ENCODE measurements at regions not wholly inside any gene's neighbourhood (a gene's known extent, or its start where the extent isn't known, plus 50 kb on each side); places are given as distances from the start of the nearest gene placed in this dataset.

DNA sequence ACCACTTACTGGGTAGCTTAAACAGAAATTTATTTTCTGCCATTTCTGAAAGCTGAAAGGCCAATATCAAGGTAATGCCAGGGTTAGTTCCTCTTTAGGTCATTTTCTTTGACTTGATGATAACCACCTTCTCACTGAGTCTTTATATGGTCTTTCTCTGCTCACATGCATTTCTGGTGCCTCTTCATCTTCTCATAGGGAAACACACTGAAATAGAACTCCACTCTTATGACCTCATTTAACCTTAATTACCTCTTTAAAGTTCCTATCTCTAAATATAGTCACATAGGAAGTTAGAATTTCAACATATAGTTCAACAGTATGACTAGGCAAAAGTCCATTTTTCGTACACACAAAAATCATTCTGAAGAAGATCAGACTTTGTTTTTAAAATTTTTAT, 616.8 kb upstream of the VRK2 start:
- no peaks in the 10 kb centered on the region for H3K9me3 ChIP-seq (ENCODE audit: control insufficient read depth, low read depth, low read length)
- no peaks in the 10 kb centered on the region for H3K36me3 Mint-ChIP-seq (ENCODE audit: insufficient read depth in 1 of 3, low read depth in 3 of 3)
- H2BK5ac ChIP-seq (ENCODE audit: insufficient read length, low read length) = no peak overlapping the region
- H2AK5ac ChIP-seq (ENCODE audit: insufficient read length, low read length) = no peak overlapping the region
- H2AFZ ChIP-seq (ENCODE audit: low read length) = no peak overlapping the region
- H2BK12ac ChIP-seq (ENCODE audit: insufficient read length, low read depth, low read length) = no peak overlapping the region
- H3K27ac Mint-ChIP-seq = no peak overlapping the region
- no peak overlapping the region for H3T11ph ChIP-seq (ENCODE audit: low read length)
- H3K4ac ChIP-seq (ENCODE audit: low read depth, low read length) = no peak overlapping the region
- no peak overlapping the region for H2BK15ac ChIP-seq (ENCODE audit: low read depth, low read length)
- H4K91ac ChIP-seq (ENCODE audit: insufficient read length, low read depth, low read length) = no peak overlapping the region
- no peak overlapping the region for H3K9ac ChIP-seq (ENCODE audit: extremely low read depth, insufficient read length, low read length)
- H3K56ac ChIP-seq (ENCODE audit: insufficient read length, low read depth, low read length) = no peak overlapping the region
- H3K4me1 Mint-ChIP-seq = no peaks in the 10 kb centered on the region
- peaks cover 0 to 2% of the 10 kb centered on the region in 2 experiments; a peak in 1 of 5 replicates for H3K9me3 Mint-ChIP-seq
- H4K20me1 ChIP-seq (ENCODE audit: control insufficient read depth, insufficient read depth, insufficient read length) = no peaks in the 10 kb centered on the region
- DNase-seq = no peak
- H3K4me2 ChIP-seq (ENCODE audit: insufficient read depth, insufficient read length, low read length) = no peak overlapping the region
- no peaks in the 10 kb centered on the region for H3K27me3 ChIP-seq (ENCODE audit: insufficient read depth, low read length)
- no peaks in the 10 kb centered on the region for H3K23me2 ChIP-seq (ENCODE audit: insufficient read length, low read depth, low read length, poor library complexity, severe bottlenecking)
- WGBS (ENCODE audit: extremely low coverage, insufficient read length, low lambda C conversion rate) = no CpG with 5 or more reads among the region's 1 CpG
- no peak overlapping the region for H3K4me3 Mint-ChIP-seq
- no peaks in the 10 kb centered on the region for H3K79me1 ChIP-seq (ENCODE audit: insufficient read depth, low read depth, low read length, poor library complexity, severe bottlenecking)
- no peaks in the 10 kb centered on the region for H3K4me1 ChIP-seq (ENCODE audit: insufficient read depth, low read length)
- H4K5ac ChIP-seq (ENCODE audit: insufficient read length, low read depth, low read length) = no peak overlapping the region
- no peak overlapping the region for H2BK20ac ChIP-seq (ENCODE audit: low read depth, low read length, poor library complexity, severe bottlenecking)
- H4K8ac ChIP-seq (replicated peaks; ENCODE audit: insufficient read length, low read depth, low read length) = no peak overlapping the region
- no peak overlapping the region for H2BK120ac ChIP-seq (ENCODE audit: low read depth, low read length, poor library complexity, severe bottlenecking)
- TF ChIP-seq, protein P1, sequence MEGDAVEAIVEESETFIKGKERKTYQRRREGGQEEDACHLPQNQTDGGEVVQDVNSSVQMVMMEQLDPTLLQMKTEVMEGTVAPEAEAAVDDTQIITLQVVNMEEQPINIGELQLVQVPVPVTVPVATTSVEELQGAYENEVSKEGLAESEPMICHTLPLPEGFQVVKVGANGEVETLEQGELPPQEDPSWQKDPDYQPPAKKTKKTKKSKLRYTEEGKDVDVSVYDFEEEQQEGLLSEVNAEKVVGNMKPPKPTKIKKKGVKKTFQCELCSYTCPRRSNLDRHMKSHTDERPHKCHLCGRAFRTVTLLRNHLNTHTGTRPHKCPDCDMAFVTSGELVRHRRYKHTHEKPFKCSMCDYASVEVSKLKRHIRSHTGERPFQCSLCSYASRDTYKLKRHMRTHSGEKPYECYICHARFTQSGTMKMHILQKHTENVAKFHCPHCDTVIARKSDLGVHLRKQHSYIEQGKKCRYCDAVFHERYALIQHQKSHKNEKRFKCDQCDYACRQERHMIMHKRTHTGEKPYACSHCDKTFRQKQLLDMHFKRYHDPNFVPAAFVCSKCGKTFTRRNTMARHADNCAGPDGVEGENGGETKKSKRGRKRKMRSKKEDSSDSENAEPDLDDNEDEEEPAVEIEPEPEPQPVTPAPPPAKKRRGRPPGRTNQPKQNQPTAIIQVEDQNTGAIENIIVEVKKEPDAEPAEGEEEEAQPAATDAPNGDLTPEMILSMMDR (conservative IDR thresholded peaks at IDR 0.05) = no peak
- H3K14ac ChIP-seq (ENCODE audit: insufficient read depth, low read length) = no peak overlapping the region
- no peak overlapping the region for H3K27ac ChIP-seq (ENCODE audit: insufficient read length, low read depth, low read length)
- no peak overlapping the region for H3K18ac ChIP-seq (ENCODE audit: insufficient read length, low read depth, low read length)
- H3K79me2 ChIP-seq (ENCODE audit: insufficient read depth, low read length) = no peaks in the 10 kb centered on the region
- H3K23ac ChIP-seq (ENCODE audit: insufficient read length, low read depth, low read length) = no peak overlapping the region
- no peaks in the 10 kb centered on the region for H3K27me3 Mint-ChIP-seq (ENCODE audit: low read depth)

Measured in H9 (cell line).